Prostate gland (tissue), 2 donors: ENCODE measurements at regions not wholly inside any gene's neighbourhood (a gene's known extent, or its start where the extent isn't known, plus 50 kb on each side); places are given as distances from the start of the nearest gene placed in this dataset.

Experiments
- DNase-seq: peaks from one replicate; pipeline ENCODE4 v3.0.0-alpha.2; 2019; ENCODE audit warnings: low spot score
- H3K27ac ChIP-seq, 2 donors: fragments of 200-600 bp; sonication (generic); 2 replicates each; pipeline ENCODE4 v1.5.1; 2017 to 2019
- H3K27me3 ChIP-seq: fragments of 200-600 bp; sonication (generic); replicated peaks from 2 replicates; pipeline ENCODE4 v1.5.1; 2019; ENCODE audit not compliant: insufficient read depth
- H3K36me3 ChIP-seq, 2 donors: fragments of 200-600 bp; sonication (generic); 1 replicate in 1 of 2; 2 replicates in 1 of 2; pipeline versions ENCODE4 v1.5.1 to v1.8.1; 2017 to 2019
- H3K4me1 ChIP-seq: fragments of 200-600 bp; sonication (generic); replicated peaks from 2 replicates; pipeline ENCODE4 v1.5.1; 2019
- H3K4me3 ChIP-seq, 2 donors: fragments of 200-600 bp; sonication (generic); 2 replicates each; pipeline ENCODE4 v1.5.1; 2017 to 2019
- H3K9me3 ChIP-seq: fragments of 200-600 bp; sonication (generic); 2 replicates; pipeline ENCODE4 v1.5.1; 2017
- CTCF ChIP-seq, 4 experiments: fragments of 200-600 bp in 2 of 4; fragments of 450-650 bp in 2 of 4; sonication (generic) in 2 of 4; IDR thresholded peaks; 1 replicate in 3 of 4; 2 replicates in 1 of 4; pipeline ENCODE4 v1.5.1; 2016 to 2019; ENCODE audit warnings: antibody characterized with exemption in 4 of 4, mild to moderate bottlenecking in 2 of 4, moderate library complexity in 2 of 4
- POLR2A ChIP-seq: fragments of 450-650 bp; IDR thresholded peaks from one replicate; pipeline ENCODE4 v1.6.1; 2016; ENCODE audit warnings: antibody characterized with exemption, mild to moderate bottlenecking
- POLR2AphosphoS5 ChIP-seq: sonication (generic); formaldehyde crosslinking; IDR thresholded peaks from one replicate; pipeline ENCODE4 v1.6.1; 2017; ENCODE audit warnings: antibody characterized with exemption
- WGBS: methylation state at CpG from one replicate; pipeline ENCODE4 v1.1.5; 2018; 5-methylcytosine and 5-hydroxymethylcytosine counted together
- intact Hi-C: fragments of 100-400 bp; cut with DNase I; formaldehyde crosslinking; loops from one replicate; pipeline ENCODE4 v1.14.2; 2022

- TF ChIP-seq POLR2A = no peak
- no peak for TF ChIP-seq POLR2AphosphoS5
- TF ChIP-seq CTCF (IDR thresholded peaks at IDR 0.05) = no peak
- no peak for DNase-seq
- 65% methylated on average over 5 of the region's 5 CpGs for WGBS
- no peaks in the 10 kb centered on the region for H3K36me3 ChIP-seq
- no peaks in the 10 kb centered on the region for H3K27me3 ChIP-seq
- H3K9me3 ChIP-seq = no peaks in the 10 kb centered on the region
- intact Hi-C loops = no loop called here
- H3K4me1 ChIP-seq = no peaks in the 10 kb centered on the region
- H3K4me3 ChIP-seq = no peak overlapping the region
- H3K27ac ChIP-seq = no peak overlapping the region
These were observed 331.7 kb downstream of the SOX9 start for GRCh38 chr17:72452286-72453173.

GRCh38 chr17:72454342-72454741 lies 333.5 kb downstream of the SOX9 start:
- H3K4me3 ChIP-seq = no peak overlapping the region
- no peak for TF ChIP-seq POLR2A
- no peak for TF ChIP-seq CTCF (IDR thresholded peaks at IDR 0.05)
- TF ChIP-seq POLR2AphosphoS5 = no peak
- H3K36me3 ChIP-seq = no peaks in the 10 kb centered on the region
- no peaks in the 10 kb centered on the region for H3K27me3 ChIP-seq
- WGBS = 96% methylated on average over 4 of the region's 4 CpGs
- H3K4me1 ChIP-seq = no peaks in the 10 kb centered on the region
- intact Hi-C loops = no loop called here
- H3K9me3 ChIP-seq = no peaks in the 10 kb centered on the region
- no peak overlapping the region for H3K27ac ChIP-seq
- no peak for DNase-seq

GRCh38 chr17:72455562-72455961 lies 334.7 kb downstream of the SOX9 start:
- TF ChIP-seq CTCF (IDR thresholded peaks at IDR 0.05) (no peak), POLR2A (no peak), POLR2AphosphoS5 (no peak)
- Histone ChIP-seq H3K36me3 (no peaks in the 10 kb centered on the region), H3K27ac (no peak overlapping the region), H3K27me3 (no peaks in the 10 kb centered on the region), H3K4me3 (no peak overlapping the region), H3K9me3 (no peaks in the 10 kb centered on the region), H3K4me1 (no peaks in the 10 kb centered on the region)
- no peak for DNase-seq
- intact Hi-C loops = no loop called here
- WGBS = 68% methylated on average over 8 of the region's 8 CpGs

GRCh38 chr17:72456075-72456474 lies 335.3 kb downstream of the SOX9 start:
- TF ChIP-seq POLR2A = peak; percentile 9
- TF ChIP-seq POLR2AphosphoS5 = no peak
- Histone ChIP-seq H3K4me3 (no peak overlapping the region), H3K27me3 (no peaks in the 10 kb centered on the region), H3K36me3 (no peaks in the 10 kb centered on the region), H3K4me1 (no peaks in the 10 kb centered on the region), H3K27ac (no peak overlapping the region), H3K9me3 (no peaks in the 10 kb centered on the region)
- intact Hi-C loops = no loop called here
- WGBS = 59% methylated on average over 4 of the region's 4 CpGs
- no peak for DNase-seq

GRCh38 chr17:72457712-72458111 lies 336.9 kb downstream of the SOX9 start:
- WGBS = 89% methylated on average over 5 of the region's 5 CpGs
- Histone ChIP-seq H3K27me3 (no peaks in the 10 kb centered on the region), H3K4me3 (no peak overlapping the region), H3K4me1 (no peaks in the 10 kb centered on the region), H3K36me3 (no peaks in the 10 kb centered on the region), H3K27ac (no peak overlapping the region), H3K9me3 (no peaks in the 10 kb centered on the region)
- no peak for DNase-seq
- intact Hi-C loops = no loop called here
- TF ChIP-seq POLR2AphosphoS5 = no peak
- no peak for TF ChIP-seq POLR2A
- TF ChIP-seq CTCF (IDR thresholded peaks at IDR 0.05) = no peak
